ENCODE measurements at regions not wholly inside any gene's neighbourhood (a gene's known extent, or its start where the extent isn't known, plus 50 kb on each side); places are given as distances from the start of the nearest gene placed in this dataset.

DNA sequence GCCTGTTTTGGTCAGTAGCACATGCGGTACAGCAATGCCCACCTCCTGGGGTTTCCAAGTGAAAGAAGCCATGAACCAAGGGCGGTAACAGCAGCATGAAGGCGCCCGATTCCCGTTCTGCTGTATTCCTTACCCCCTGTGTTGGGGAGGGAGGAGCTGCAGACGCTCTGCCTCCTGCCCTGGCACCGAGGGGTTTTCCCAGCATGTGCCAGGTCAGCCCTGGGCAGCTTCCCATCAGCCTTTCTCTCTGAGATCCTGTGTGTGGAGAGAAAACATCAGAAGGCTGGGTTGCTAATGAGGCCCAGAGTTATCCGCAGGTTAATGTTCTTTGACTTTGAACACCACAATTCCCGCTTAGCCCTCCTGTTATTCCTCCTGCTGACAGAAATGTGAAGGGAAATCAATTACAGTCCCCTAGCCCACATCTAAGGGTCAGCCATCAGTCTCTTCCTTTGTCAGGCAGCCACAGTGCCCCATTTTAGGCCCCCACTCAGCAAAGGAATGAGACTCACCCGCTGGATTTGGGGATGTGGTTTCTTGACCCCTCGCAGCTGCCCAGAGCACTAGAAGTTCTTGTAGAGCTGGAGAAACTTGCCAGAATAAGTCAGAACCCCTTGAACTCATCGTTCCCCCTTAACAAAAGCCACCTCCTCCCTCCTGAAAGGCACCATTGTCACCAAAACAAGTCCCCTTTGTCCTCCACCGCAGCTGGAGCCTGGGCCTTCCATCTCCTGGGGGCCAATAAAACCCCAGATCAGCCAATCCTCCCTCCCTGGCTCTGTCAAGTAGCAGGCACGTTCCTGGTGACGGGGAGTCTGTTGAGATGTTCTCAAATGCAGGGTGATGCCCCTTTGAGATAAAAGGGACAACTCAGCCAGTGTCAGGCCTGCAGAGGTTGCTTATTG, 168.5 kb downstream of the KATNIP start:
- DNase-seq = peak in 1 of 3 donors; percentile 36

DNA sequence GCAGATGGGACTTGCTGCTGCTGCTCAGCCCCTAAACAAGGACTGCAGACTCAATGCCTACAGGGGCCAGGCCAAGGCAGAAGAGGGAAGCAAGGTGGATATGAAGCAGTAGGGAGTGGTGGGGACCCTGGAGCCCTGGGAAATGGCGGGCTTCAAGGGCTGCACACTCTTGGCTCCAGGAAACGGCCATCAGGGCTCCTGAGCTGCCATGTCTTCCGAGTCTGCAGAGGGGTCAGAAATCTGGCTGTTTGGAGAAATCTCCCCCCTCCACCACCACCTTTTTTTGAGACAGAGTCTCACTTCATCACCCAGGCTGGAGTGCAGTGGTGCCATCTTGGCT, 169.1 kb downstream of the KATNIP start:
- DNase-seq = no peak

DNA sequence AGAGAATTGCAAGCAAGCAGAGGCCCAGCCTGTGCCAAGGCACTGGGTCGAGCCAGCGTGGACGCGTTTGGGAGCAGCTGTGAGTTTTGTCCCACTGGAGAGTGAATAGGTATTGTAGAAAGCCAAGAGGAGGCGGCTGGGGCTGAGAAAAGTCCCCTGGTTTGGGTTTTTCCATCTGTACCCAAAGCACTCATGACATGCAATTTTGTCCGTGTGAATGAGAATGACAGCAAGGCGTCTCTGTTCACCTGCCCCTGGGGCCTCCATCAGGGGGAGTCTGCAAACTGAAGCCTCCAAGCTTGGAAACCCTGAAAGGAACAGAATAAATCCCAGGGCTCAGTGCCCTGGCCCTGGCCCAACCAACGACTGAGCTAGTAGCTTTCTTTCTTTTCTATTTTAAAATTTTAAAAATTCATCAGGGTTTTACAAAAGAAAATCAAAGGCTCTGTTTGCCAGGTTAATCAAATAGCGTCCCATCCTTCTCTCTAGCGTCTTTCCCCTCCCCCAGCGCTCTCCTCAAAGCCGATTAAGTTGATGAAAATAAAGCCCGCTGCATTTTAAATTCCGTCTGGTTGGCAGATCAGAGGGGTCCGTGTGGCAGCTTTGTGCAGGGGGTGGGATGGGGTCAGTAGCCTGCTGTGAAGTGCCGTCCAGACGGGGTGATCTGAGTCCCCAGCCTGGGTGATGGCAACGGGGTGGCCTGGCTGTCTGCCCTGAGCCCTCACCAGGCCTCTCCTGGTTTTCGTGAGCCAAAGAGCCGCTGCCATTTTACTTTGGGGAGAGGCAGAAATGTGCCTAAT, 171.0 kb downstream of the KATNIP start:
- peak in 2 of 3 donors; percentile 54 to 70 for DNase-seq

DNA sequence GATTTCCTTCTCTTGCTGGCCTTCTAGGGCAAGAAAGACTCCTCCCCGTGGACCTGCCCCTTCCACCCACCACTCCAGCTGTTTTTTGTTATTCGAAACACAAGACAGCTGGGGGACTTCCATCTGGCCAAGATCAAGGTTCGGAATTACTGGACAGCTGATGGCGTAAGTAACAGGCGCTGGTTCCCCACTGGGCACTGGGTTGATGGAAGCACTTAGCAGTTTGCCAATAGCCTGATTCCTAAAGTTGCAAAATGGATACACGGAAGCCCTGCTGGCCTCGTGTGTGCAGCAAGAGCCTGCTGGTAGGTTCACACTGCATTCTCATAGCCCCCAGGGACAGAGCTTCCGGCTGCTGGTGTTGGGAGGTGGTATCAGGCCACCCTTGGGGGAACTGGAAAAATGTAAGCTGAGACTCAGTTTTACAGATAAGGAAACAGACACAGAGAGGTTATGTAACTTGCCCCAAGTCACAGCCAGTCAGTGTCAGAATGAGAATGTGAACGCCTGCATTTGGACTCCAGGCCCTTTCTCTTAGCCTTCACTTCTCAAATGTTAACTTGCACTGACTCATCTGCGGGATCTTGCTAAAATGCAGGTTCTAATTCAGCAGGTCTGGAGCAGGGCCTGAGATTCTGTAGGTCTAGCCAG, 171.7 kb downstream of the KATNIP start:
- peak; percentile 57 to 82 (median 71) for DNase-seq

DNA sequence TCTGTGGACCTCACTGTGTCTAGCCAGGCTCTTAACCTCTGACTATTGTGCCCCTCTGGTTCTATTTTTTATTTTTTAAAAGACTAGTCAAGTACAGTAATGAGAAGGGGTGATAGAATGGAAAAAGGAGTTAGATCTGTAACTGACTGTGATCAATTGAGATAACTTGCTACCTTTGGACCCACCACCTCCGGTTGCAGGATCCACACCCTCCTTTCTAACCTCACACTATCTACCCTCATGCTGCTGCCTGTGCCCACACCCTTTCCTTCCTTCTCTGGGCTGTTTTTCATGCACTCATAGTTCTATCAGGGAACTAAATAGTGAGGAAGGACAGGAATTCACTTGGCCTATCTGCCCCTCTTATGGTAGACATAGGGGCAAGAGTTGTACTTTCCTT, 172.3 kb downstream of the KATNIP start:
- no peak for DNase-seq

DNA sequence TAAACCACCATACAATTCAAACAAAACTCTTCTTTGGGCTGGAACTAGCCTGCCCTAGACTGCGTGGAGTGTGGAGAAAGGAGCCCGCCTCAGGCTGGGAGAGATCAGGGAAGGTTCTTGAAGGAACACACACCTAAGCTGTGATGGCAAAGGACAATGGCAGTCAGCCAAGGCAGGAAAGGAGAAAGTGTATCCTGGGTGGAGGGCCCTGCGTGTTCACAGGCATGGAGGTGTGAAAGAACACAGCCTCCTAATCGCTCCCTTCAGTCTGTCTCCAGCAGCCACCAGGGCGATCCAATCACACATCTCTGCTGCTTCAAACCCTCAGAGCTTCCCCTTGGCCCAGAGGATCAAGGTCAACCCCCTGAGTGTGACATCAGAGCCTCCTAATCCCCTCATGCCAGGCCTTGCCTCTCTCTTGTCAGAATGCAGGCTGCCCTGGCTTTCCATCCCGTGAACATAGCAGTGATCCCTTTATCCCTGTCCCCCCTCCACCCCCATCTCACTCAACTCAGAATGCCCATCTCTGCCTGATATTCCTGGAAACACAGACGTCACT, 173.0 kb downstream of the KATNIP start:
- DNase-seq = no peak

DNA sequence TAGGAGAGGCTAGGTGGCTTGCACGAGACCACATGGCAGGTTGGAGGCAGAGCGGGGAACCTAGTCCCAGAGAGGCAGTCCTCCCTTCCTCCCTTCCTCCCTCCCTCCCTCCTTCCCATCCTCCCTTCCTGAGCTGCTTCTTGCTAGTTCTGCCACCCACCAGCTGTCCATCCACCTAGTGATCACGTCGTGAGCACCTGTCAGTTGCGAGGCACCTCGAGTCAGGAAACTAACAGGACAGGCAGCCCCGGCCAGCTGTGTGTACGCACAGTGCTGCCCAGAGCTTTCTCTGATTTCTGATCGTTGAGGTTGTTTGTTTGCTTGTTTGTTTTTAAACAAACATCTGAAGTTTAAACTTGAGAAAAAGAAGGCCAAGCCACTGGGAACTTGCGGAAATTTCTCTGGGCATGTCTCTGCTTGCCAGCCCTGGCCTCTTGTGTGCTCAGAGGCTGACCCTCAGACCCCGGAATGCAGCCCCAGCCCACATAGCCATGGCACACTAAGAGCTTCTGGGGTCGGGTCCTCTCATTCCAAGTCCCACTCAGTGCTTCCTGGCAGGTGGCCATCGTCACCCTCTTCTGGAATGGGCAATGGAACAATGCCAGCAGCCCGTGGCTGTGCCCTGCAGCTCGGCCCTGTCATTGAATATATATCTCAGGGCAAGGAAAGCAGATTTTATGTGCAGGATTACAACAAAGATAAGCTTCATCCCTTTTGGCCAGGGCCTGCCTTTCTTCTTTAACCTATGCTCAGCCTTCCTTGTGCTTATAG, 174.0 kb downstream of the KATNIP start:
- DNase-seq = no peak

DNA sequence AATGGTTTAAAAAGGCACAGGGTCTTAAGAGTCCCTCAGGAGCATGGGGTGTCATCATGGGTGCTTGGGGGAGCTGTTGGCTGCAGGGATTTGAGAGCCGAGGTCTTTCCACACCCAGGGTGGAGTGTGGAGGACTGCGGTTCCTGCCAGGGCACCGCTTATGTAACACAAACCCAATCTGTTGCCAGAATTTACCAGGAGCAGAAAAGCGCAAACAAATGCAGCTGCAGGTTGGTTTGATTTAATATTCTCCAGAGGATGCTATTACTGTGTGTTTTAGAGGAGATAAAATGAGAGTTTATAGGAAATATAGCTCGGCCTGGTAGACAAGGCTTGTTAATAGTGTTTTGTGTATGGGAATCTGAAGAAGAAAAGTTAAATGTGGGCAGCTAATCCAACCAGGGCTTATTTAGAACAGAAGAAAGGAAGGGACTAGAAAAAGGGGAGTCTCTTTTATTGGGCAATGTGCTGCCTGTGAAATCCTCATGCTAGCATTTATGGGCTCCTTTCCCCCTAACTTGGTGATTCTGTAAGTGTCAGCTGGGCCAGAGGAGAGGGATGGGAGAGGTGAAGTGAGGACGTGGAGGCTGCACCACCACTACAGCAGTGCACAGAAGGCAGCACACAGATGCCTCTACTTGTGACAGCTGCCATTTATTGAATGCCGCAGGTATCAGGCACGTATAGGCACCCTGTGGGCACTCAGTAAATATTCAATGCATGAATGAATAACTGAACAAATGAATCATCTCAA, 174.7 kb downstream of the KATNIP start:
- DNase-seq = peak in 1 of 3 donors; percentile 16

DNA sequence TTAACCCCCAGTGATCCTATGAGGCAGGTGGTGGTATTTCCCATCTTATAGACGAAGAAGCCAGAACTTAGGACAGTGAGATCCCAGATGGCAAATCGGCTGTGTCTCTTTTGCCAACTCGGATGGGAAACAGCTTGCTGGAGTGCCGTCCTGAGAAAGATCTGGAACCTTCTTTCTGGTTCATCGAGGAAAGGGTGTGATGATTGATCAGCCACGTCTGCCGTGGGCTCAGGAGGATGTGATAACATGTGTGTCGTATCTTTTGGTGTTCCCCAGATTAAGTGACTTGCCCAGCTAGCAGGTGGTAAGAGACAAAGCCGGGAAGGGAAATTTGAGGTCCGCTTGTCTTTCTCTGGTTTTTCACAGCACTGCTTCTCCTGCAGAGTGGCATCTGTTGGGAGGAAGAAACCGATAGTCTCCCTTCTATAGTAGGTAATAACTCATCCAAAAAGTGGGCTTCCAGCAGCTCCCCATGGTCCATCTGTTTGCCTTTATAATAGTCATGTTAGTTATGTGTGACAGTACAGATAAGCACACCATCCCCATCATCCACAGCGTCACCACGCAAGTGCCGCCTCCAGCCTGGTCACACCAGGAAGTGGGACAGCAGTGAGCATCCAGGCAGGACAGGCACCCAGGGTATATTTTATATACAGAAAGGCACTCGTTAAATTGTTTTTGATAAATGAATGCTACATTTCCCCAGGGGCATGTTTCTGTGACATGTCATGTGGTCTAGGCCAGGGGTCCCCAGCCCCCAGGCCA, 175.5 kb downstream of the KATNIP start:
- no peak for DNase-seq

DNA sequence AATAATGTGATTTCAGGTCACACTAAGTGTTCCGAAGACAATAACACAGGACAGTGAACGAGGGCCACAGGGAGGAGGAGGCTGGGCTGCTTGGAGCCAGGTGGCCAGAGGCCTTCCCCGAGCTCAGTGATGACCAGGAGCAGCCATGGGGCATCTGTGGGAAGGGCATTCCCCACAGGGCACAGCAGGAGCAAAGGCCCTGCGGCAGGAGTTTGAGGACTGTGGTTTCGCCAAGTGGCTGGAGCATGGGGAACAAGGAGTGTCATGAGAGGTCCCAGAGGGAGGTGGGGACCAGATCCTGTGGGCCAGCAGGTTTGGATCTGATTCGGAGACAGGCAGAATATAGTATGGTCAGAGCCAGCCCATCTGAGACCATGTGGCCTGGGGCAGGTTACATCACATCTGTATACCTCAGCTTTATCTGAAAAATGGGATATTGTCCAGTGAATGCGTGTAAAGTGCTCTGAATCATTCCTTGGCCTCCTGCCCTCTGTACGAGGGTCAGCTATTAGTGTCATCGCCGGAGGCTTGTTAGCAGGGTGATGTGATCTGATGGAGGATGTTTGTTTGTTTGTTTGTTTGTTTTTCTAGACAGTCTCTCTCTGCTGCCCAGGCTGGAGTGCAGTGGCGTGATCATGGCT, 176.8 kb downstream of the KATNIP start:
- DNase-seq = no peak

DNA sequence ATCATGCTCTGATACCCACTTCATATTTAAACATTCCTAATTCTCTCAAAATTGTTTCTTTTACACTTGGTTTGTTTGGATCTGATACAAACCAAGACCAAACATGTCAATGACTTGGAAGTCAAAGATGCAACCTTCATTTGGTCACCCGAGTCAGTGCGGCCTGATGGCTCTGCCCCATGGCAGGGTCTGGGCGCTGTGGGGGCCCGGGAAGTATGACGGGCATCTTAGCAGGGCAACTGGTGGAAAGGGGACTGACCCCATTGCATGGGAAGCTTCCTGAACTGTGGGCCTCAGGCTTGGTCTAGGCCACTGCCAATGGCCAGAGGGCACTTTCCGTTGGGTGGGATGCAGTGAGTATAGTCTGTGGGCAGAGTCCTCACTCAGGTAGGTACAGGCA, 178.0 kb downstream of the KATNIP start:
- DNase-seq = no peak

DNA sequence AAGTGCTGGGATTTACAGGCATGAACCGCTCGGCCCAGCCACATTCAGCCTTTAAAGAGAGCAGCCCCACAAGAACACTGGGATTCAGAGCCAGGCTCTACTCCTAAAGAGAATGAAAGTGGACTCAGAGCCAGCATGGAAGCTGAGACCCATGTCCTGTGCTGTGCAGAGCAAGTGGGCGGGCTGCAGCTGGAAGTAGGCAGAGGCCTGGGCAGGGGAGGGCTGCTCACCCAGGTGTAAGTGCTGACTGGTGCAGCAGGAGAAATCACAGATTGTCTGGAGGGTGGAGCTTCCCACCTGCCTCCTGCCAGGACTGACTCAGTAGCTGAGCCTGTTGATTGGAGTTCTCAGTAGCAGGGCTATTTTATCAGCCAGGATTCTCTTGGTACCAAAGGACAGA, 178.7 kb downstream of the KATNIP start:
- DNase-seq = no peak

DNA sequence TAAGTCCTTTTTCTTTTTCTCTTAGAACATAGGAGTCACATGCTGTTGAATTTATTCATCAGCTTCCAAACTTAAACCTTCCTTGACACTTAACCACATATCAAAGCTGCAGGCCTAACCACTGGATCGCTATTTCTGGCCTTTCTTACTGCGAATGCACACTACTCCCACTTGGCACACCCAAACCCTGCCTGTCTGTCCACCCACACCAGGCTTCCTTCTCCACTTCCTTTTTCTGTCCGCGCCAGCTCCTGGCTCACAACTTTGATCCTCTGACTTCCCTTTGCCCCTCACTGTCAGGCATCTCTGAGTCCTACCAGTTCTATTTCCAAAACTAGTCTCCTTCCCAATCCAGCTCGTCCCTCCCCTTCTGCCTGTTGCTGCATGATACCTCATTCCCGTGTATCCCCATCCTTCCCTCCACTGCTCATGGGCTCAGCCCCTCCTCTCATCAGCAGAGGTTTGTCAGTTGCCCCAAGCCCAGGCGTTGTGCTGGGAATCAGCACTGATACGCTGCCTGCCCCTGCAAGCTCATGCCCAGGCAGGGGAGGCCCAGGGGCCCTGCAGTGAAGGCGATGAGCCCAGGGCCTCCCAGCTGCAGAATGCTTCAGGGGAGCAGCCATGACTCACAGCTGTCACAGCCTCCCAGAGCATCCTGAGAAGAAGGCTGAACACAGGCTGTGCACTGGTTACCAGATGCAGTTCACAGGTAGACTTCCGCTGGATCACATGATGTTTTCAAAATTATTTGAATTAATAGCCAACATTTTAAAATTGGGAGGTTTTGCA, 179.8 kb downstream of the KATNIP start:
- peak in 1 of 3 donors; percentile 14 for DNase-seq

DNA sequence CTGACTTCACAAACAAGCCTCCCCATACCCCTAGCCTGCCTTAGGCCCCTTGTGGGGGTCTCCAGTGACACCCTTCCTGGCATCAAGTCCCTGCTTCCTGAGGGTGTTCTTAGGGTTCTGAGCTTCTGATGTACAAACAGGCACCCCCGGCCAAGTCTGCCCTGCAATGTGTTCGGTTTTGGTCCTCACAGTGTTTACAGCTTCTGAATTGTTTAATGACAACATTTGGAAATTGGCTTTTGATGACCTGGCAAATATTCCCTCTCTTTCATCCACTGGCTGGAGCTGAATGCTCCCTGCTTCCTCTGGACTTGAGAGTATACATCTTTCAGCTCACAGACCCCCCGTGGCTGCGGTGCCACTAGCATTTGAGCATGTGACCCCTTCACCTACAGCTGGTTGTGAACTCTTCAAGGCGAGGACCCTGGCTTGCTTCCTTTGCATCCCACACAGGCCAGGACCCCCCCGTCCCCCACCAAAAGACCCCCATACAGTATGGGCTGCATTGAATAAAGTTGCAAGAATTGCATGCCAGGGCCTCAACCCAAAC, 180.8 kb downstream of the KATNIP start:
- DNase-seq = no peak

DNA sequence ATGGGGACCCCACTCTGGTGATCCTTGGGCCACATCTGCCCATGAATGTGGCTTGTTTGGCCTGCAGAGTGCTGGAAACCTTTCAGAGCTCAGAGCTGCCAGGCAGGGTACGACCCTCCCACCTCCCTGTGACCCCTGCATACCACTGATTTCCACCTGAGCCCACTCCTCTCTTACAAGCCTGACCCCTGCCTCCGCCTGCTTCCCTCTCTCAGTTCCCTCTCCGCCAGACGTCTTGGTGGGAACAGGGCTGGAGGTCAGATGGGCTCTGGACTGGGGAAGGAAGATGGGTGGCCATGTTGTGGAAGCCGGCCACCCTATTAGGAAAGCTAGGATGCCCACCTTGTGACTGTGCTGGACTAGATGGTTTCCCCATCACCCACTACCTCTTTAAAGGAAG, 185.1 kb downstream of the KATNIP start:
- DNase-seq = no peak

DNA sequence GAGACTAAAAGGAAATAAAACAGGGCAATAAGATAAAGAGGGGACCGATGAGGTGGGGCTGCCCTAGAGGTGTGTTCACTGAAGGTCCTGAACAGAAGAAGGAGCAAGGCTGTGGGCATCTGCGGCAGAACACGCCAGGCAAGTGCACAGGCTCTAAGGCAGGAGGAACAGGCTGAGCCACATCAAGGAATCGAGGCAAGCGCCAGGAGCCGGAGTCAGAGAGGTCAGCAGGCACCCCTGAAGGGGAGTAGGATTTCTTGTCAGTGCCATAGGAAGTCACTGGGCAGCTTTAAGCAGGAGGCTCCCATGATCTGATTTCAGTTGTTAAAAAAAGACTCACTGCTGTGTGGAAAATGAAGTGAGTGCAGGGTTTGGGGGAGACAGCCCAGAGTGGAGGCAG, 186.5 kb downstream of the KATNIP start:
- no peak for DNase-seq

DNA sequence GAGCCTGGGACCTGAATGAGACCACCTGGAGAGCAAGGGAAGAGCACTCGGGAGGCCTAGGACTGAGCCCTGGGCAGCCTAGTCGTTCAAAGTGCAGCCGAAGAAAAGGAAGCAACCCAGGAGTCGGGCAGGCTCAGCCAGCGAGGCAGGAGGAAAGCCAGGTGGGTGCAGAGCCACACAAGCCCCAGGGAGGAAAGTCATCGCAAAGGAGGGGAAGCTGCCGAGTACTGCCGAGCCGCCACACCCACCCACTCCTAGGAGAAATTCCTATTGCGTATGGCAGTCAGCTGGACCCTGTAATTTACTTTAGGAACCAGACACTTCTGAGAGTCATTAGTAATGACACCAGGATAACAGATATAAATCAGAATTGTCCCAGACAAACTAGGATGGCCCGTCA, 187.6 kb downstream of the KATNIP start:
- no peak for DNase-seq
